Endodermal cell (in vitro differentiated cells): ENCODE measurements at regions not wholly inside any gene's neighbourhood (a gene's known extent, or its start where the extent isn't known, plus 50 kb on each side); places are given as distances from the start of the nearest gene placed in this dataset.
A peak's percentile ranks its signal among the peaks of the same experiment; 100 is the strongest.

ENCODE experiments used
- DNase-seq: peaks from one replicate; pipeline ENCODE4 v3.0.0-alpha.2; 2017
- H3K27ac ChIP-seq: 2 replicates; pipeline ENCODE4 v1.5.1; 2013; ENCODE audit warnings: mild to moderate bottlenecking, low read depth, low read length, moderate library complexity
- H3K27me3 ChIP-seq: 2 replicates; pipeline ENCODE4 v1.6.1; 2013; ENCODE audit warnings: mild to moderate bottlenecking, low read length, moderate library complexity; ENCODE audit not compliant: insufficient read depth, control insufficient read depth, poor library complexity, severe bottlenecking
- H3K36me3 ChIP-seq: 2 replicates; pipeline ENCODE4 v1.7.0; 2013; ENCODE audit warnings: mild to moderate bottlenecking, low read length, moderate library complexity; ENCODE audit not compliant: control insufficient read depth, insufficient read depth
- H3K4me1 ChIP-seq: one replicate; pipeline ENCODE4 v1.7.0; 2013; ENCODE audit warnings: low read length; ENCODE audit not compliant: control insufficient read depth, insufficient read depth
- H3K4me3 ChIP-seq: 2 replicates; pipeline ENCODE4 v1.5.1; 2013; ENCODE audit warnings: mild to moderate bottlenecking, low read length, moderate library complexity
- H3K9ac ChIP-seq: 2 replicates; pipeline ENCODE4 v1.6.1; 2013; ENCODE audit warnings: mild to moderate bottlenecking, low read length, moderate library complexity; ENCODE audit not compliant: poor library complexity, severe bottlenecking; ENCODE audit errors: extremely low read depth
- H3K9me3 ChIP-seq: 2 replicates; pipeline ENCODE4 v1.6.1; 2013; ENCODE audit warnings: mild to moderate bottlenecking, low read length, moderate library complexity; ENCODE audit not compliant: control insufficient read depth
- H3K27ac Mint-ChIP-seq: 2 replicates; pipeline ENCODE4 v1.8.0; 2020; ENCODE audit warnings: mixed read lengths
- H3K27me3 Mint-ChIP-seq: 2 replicates; pipeline ENCODE4 v1.8.0; 2021; ENCODE audit warnings: mild to moderate bottlenecking, mixed read lengths; ENCODE audit not compliant: insufficient read depth
- H3K36me3 Mint-ChIP-seq: 2 replicates; pipeline ENCODE4 v1.8.0; 2020; ENCODE audit warnings: low read depth, mixed read lengths
- H3K4me1 Mint-ChIP-seq: 2 replicates; pipeline ENCODE4 v1.8.0; 2020; ENCODE audit warnings: mixed read lengths
- H3K4me3 Mint-ChIP-seq: 2 replicates; pipeline ENCODE4 v1.8.0; 2020; ENCODE audit warnings: mild to moderate bottlenecking, moderate library complexity, mixed read lengths
- H3K9me3 Mint-ChIP-seq: 2 replicates; pipeline ENCODE4 v1.8.0; 2020; ENCODE audit warnings: mild to moderate bottlenecking, mixed read lengths
- WGBS, 2 experiments: methylation state at CpG; one replicate each; pipeline versions ENCODE4 v1.1.5 to v1.1.7; 2013; ENCODE audit warnings: missing lambda C conversion rate in 2 of 2, mixed read lengths in 1 of 2; ENCODE audit not compliant: insufficient coverage in 1 of 2, insufficient read length in 1 of 2; 5-methylcytosine and 5-hydroxymethylcytosine counted together
- TF ChIP-seq, protein P1 (sequence below): fragments of 200-600 bp; sonication (generic); conservative IDR thresholded peaks from 2 replicates; pipeline ENCODE4 v1.5.0; 2021; ENCODE audit warnings: antibody characterized with exemption, mild to moderate bottlenecking

DNA sequence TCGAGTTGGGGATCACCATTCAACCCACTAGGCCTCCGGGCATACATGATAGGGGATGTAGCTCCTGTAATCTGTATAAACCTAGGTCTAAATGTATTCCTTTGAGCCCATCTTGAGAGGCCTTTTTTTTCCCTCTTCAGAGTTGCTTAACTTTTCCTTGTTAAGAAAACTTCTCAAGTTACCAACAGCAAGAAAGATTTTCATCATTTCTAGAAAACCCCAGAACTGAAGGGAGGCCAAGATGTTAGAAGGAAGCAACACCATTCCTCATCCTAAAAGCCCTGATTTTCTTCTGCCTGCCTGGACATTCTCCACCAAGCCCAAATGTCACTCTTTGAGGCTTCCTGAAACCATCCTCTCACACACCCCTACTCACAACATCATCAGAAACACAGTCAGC is 79.4 kb downstream of the TMPRSS5 start:
- H3K36me3 ChIP-seq, result no peaks in the 10 kb centered on the region
- Mint-ChIP-seq H3K27me3 (peaks cover 6% of the 10 kb centered on the region), H3K4me1 (peaks cover 22% of the 10 kb centered on the region), H3K27ac (no peak overlapping the region), H3K4me3 (no peak overlapping the region), H3K9me3 (no peaks in the 10 kb centered on the region), H3K36me3 (no peaks in the 10 kb centered on the region)
- no peaks in the 10 kb centered on the region for H3K9me3 ChIP-seq
- TF ChIP-seq, protein P1, sequence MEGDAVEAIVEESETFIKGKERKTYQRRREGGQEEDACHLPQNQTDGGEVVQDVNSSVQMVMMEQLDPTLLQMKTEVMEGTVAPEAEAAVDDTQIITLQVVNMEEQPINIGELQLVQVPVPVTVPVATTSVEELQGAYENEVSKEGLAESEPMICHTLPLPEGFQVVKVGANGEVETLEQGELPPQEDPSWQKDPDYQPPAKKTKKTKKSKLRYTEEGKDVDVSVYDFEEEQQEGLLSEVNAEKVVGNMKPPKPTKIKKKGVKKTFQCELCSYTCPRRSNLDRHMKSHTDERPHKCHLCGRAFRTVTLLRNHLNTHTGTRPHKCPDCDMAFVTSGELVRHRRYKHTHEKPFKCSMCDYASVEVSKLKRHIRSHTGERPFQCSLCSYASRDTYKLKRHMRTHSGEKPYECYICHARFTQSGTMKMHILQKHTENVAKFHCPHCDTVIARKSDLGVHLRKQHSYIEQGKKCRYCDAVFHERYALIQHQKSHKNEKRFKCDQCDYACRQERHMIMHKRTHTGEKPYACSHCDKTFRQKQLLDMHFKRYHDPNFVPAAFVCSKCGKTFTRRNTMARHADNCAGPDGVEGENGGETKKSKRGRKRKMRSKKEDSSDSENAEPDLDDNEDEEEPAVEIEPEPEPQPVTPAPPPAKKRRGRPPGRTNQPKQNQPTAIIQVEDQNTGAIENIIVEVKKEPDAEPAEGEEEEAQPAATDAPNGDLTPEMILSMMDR, result no peak
- H3K4me3 ChIP-seq, result no peak overlapping the region
- H3K9ac ChIP-seq, result no peak overlapping the region
- 73 to 89% methylated on average over 2 of the region's 2 CpGs for WGBS, 2 experiments
- H3K27me3 ChIP-seq, result no peaks in the 10 kb centered on the region
- no peak overlapping the region for H3K27ac ChIP-seq
- peaks cover 6% of the 10 kb centered on the region for H3K4me1 ChIP-seq
- DNase-seq, result peak; percentile 13

GRCh38 chr11:113623114-113623513 is 83.0 kb downstream of the TMPRSS5 start:
- H3K9me3 Mint-ChIP-seq, result peaks cover 12% of the 10 kb centered on the region
- TF ChIP-seq, protein P1, result no peak
- DNase-seq, result no peak
- H3K27ac ChIP-seq, result no peak overlapping the region
- H3K36me3 Mint-ChIP-seq, result peaks cover 8% of the 10 kb centered on the region
- H3K27me3 Mint-ChIP-seq, result peaks cover 7% of the 10 kb centered on the region
- H3K36me3 ChIP-seq, result no peaks in the 10 kb centered on the region
- whole genome bisulfite sequencing, 2 experiments, result 100% methylated on average over 1 of the region's 1 CpG; no CpG with 5 or more reads in 1 of the 2 experiments
- no peaks in the 10 kb centered on the region for H3K4me1 ChIP-seq
- no peak overlapping the region for H3K27ac Mint-ChIP-seq
- peaks cover 4% of the 10 kb centered on the region for H3K4me1 Mint-ChIP-seq
- no peak overlapping the region for H3K4me3 ChIP-seq
- H3K9ac ChIP-seq, result no peak overlapping the region
- H3K4me3 Mint-ChIP-seq, result no peak overlapping the region
- H3K27me3 ChIP-seq, result no peaks in the 10 kb centered on the region
- H3K9me3 ChIP-seq, result peaks cover 8% of the 10 kb centered on the region

GRCh38 chr11:113618360-113618759 is 87.7 kb downstream of the TMPRSS5 start:
- no peak overlapping the region for H3K9ac ChIP-seq
- H3K4me1 ChIP-seq, result peaks cover 3% of the 10 kb centered on the region
- TF ChIP-seq, protein P1, result no peak
- H3K4me3 ChIP-seq, result no peak overlapping the region
- Mint-ChIP-seq H3K27ac (no peak overlapping the region), H3K4me3 (no peak overlapping the region), H3K4me1 (peaks cover 9% of the 10 kb centered on the region), H3K27me3 (peaks cover 2% of the 10 kb centered on the region), H3K9me3 (peaks cover 12% of the 10 kb centered on the region), H3K36me3 (peaks cover 8% of the 10 kb centered on the region)
- no peaks in the 10 kb centered on the region for H3K36me3 ChIP-seq
- H3K27ac ChIP-seq, result no peak overlapping the region
- H3K27me3 ChIP-seq, result no peaks in the 10 kb centered on the region
- 98 to 100% methylated on average over 1 to 2 of the region's 2 CpGs for WGBS, 2 experiments
- DNase-seq, result no peak
- H3K9me3 ChIP-seq, result peaks cover 8% of the 10 kb centered on the region
